ENCODE measurements at regions not wholly inside any gene's neighbourhood (a gene's known extent, or its start where the extent isn't known, plus 50 kb on each side); places are given as distances from the start of the nearest gene placed in this dataset.
"Not testable (repeated sequence)": the region's sequence is repeated elsewhere in the genome, so short reads cannot be mapped to it uniquely, and the experiment has no call there.

GRCh38 chr13:80931766-80932165, 590.8 kb upstream of the SPRY2 start:
- no peak overlapping the region for H3K4me3 Mint-ChIP-seq (ENCODE audit: unreplicated experiment)
- H3K4me1 Mint-ChIP-seq (ENCODE audit: insufficient read depth, unreplicated experiment) = no peaks in the 10 kb centered on the region
- intact Hi-C loops (cut with micrococcal nuclease) = no loop called here
- CTCF ChIA-PET = no interaction called here
- no peaks in the 10 kb centered on the region for H3K9me3 Mint-ChIP-seq (ENCODE audit: unreplicated experiment)
- POLR2A ChIA-PET = no interaction called here
- no peaks in the 10 kb centered on the region for H3K36me3 Mint-ChIP-seq (ENCODE audit: insufficient read depth, unreplicated experiment)
- H3K27me3 Mint-ChIP-seq (ENCODE audit: insufficient read depth, unreplicated experiment) = no peaks in the 10 kb centered on the region
- no peak for TF ChIP-seq CTCF (IDR thresholded peaks at IDR 0.05; ENCODE audit: unreplicated experiment)
- no peak for DNase-seq (ENCODE audit: unreplicated experiment)
- no TSS peak for BruUV-seq (replicated peaks)
- no peak overlapping the region for H3K27ac Mint-ChIP-seq (ENCODE audit: low read depth, unreplicated experiment)

DNA sequence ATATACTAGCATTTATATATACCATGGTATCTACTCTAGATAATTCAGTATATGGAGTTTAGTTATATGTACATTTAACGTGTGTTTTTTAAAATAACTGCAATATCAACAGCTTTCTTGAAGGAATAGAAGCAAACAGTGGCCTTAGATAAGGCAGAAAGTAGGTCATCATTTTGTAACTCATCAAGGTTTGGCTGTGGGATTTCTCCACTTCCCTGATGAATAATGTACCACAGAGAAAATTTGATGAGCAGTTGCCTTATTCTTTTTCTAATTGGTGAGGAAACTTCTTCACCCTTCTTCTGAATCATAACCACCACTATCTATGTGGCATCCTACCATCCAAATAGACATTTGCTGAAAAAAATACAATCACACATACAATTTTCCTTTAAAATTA, 590.2 kb upstream of the SPRY2 start:
- Mint-ChIP-seq H3K9me3 (ENCODE audit: unreplicated experiment) (no peaks in the 10 kb centered on the region), H3K36me3 (ENCODE audit: insufficient read depth, unreplicated experiment) (no peaks in the 10 kb centered on the region), H3K27me3 (ENCODE audit: insufficient read depth, unreplicated experiment) (no peaks in the 10 kb centered on the region), H3K27ac (ENCODE audit: low read depth, unreplicated experiment) (no peak overlapping the region), H3K4me3 (ENCODE audit: unreplicated experiment) (no peak overlapping the region), H3K4me1 (ENCODE audit: insufficient read depth, unreplicated experiment) (no peaks in the 10 kb centered on the region)
- no TSS peak for BruUV-seq (replicated peaks)
- CTCF ChIA-PET = interaction anchor here (1.0 kb wide), 1 partner anchor 588 kb away, joined by 4 read pairs; no protein-coding TSS in a partner anchor
- intact Hi-C loops (cut with micrococcal nuclease) = no loop called here
- POLR2A ChIA-PET = no interaction called here
- DNase-seq (ENCODE audit: unreplicated experiment) = no peak
- TF ChIP-seq CTCF (IDR thresholded peaks at IDR 0.05; ENCODE audit: unreplicated experiment) = no peak

DNA sequence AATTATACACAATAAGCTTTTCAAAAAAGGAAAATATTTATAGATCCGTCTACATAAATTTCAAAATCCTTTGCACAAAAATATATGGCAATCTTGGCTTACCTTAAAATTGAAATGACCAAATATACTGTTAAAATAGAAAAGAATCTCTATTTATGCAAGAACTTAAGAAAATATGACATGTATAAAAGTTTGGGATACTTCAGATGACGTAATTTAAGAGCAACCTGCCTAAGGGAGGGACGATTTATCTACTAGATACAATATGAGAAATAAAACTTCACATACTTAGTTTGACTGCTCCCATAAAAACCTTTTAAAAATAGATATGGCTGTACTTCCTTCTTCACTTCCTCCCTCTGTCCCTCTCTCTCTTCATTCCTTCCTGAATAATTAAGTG, 587.3 kb upstream of the SPRY2 start:
- no peaks in the 10 kb centered on the region for H3K27me3 Mint-ChIP-seq (ENCODE audit: insufficient read depth, unreplicated experiment)
- intact Hi-C loops (cut with micrococcal nuclease) = no loop called here
- no peak overlapping the region for H3K27ac Mint-ChIP-seq (ENCODE audit: low read depth, unreplicated experiment)
- no peaks in the 10 kb centered on the region for H3K36me3 Mint-ChIP-seq (ENCODE audit: insufficient read depth, unreplicated experiment)
- no peak overlapping the region for H3K4me3 Mint-ChIP-seq (ENCODE audit: unreplicated experiment)
- ChIA-PET POLR2A (no interaction called here), CTCF (interaction anchor here (1.7 kb wide), 1 partner anchor 585 kb away, joined by 9 read pairs; no protein-coding TSS in a partner anchor)
- H3K9me3 Mint-ChIP-seq (ENCODE audit: unreplicated experiment) = no peaks in the 10 kb centered on the region
- no peak for DNase-seq (ENCODE audit: unreplicated experiment)
- no peaks in the 10 kb centered on the region for H3K4me1 Mint-ChIP-seq (ENCODE audit: insufficient read depth, unreplicated experiment)
- no peak for TF ChIP-seq CTCF (IDR thresholded peaks at IDR 0.05; ENCODE audit: unreplicated experiment)
- BruUV-seq (replicated peaks) = no TSS peak

DNA sequence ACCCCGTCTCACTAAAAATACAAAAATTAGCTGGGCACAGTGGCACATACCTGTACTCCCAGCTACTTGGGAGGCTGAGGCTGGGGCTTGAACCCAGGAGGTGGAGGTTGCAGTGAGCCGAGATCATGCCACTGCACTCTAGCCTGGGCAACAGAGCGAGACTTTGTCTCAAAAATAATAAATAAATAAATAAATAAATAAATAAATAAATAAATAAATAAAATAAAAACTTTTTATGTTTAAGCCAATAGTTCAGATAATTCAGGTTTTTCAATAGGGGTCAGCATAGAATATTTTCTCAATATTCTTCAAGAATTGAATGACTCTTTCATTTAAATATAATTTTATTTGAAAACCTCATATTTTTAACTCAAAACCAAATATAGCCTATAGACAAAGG, 585.1 kb upstream of the SPRY2 start:
- H3K4me3 Mint-ChIP-seq (ENCODE audit: unreplicated experiment); intact Hi-C loops (cut with micrococcal nuclease); BruUV-seq (replicated peaks); H3K27ac Mint-ChIP-seq (ENCODE audit: low read depth, unreplicated experiment); CTCF ChIA-PET; H3K4me1 Mint-ChIP-seq (ENCODE audit: insufficient read depth, unreplicated experiment); H3K27me3 Mint-ChIP-seq (ENCODE audit: insufficient read depth, unreplicated experiment); H3K36me3 Mint-ChIP-seq (ENCODE audit: insufficient read depth, unreplicated experiment); DNase-seq (ENCODE audit: unreplicated experiment); H3K9me3 Mint-ChIP-seq (ENCODE audit: unreplicated experiment): not testable (repeated sequence)
- POLR2A ChIA-PET = interaction anchor here (0.7 kb wide), 1 partner anchor 308 kb away, joined by 3 read pairs; no protein-coding TSS in a partner anchor

DNA sequence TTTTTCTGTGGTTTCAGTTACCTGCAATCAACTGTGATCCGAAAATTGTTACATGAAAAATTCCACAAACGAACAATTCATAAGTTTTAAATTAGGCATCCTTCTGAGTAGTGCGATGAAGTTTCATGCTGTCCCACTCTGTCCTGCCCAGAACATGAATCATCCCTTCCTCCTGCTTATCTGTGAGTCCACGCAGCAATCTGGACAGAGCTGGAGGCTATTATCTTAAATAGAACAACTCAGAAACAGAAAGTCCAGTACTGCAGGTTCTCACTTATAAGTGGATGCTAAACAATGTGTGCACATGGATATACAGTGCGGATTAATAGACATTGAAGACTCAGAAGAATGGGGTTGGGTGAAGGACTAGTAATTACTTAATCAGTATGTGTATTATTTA, 583.7 kb upstream of the SPRY2 start:
- Mint-ChIP-seq H3K4me1 (ENCODE audit: insufficient read depth, unreplicated experiment) (no peaks in the 10 kb centered on the region), H3K27me3 (ENCODE audit: insufficient read depth, unreplicated experiment) (no peaks in the 10 kb centered on the region), H3K36me3 (ENCODE audit: insufficient read depth, unreplicated experiment) (no peaks in the 10 kb centered on the region), H3K9me3 (ENCODE audit: unreplicated experiment) (no peaks in the 10 kb centered on the region), H3K4me3 (ENCODE audit: unreplicated experiment) (no peak overlapping the region), H3K27ac (ENCODE audit: low read depth, unreplicated experiment) (no peak overlapping the region)
- TF ChIP-seq CTCF (IDR thresholded peaks at IDR 0.05; ENCODE audit: unreplicated experiment) = no peak
- no TSS peak for BruUV-seq (replicated peaks)
- CTCF ChIA-PET = interaction anchor here (0.6 to 1.7 kb wide), 3 partner anchors 471 to 582 kb away, joined by 3 to 19 read pairs (median 4); no protein-coding TSS in a partner anchor
- no peak for DNase-seq (ENCODE audit: unreplicated experiment)
- intact Hi-C loops (cut with micrococcal nuclease) = loop anchor here (1.0 kb wide), 1 partner anchor 581 kb away; no protein-coding TSS in a partner anchor
- POLR2A ChIA-PET = no interaction called here
